Activated CD4-positive, alpha-beta T cell treated with anti-CD3 and anti-CD28 coated beads, Interleukin-2, amount 10 ng/mL, durations not matched to agents 7 days and 5 days (primary cell): ENCODE measurements at regions not wholly inside any gene's neighbourhood (a gene's known extent, or its start where the extent isn't known, plus 50 kb on each side); places are given as distances from the start of the nearest gene placed in this dataset.
"Not testable (repeated sequence)": the region's sequence is repeated elsewhere in the genome, so short reads cannot be mapped to it uniquely, and the experiment has no call there.

Source experiments
- CTCF ChIA-PET: fragments of 350-600 bp; sonication (Branson Sonifier 250); formaldehyde crosslinking; loops from one replicate; lab custom pipeline; 2021; ENCODE audit warnings: antibody characterized with exemption; lab: Charles Lee
- POLR2A ChIA-PET: fragments of 350-600 bp; sonication (Branson Sonifier 250); formaldehyde crosslinking; loops from one replicate; lab custom pipeline; 2021; ENCODE audit warnings: antibody characterized with exemption; lab: Charles Lee
- DNase-seq: peaks from one replicate; pipeline ENCODE4 v3.0.0-alpha.2; 2020
- H3K27ac Mint-ChIP-seq: one replicate; pipeline ENCODE4 v1.8.0; 2021; ENCODE audit warnings: mild to moderate bottlenecking, moderate library complexity, mixed read lengths
- H3K27me3 Mint-ChIP-seq: one replicate; pipeline ENCODE4 v1.8.0; 2021; ENCODE audit warnings: mixed read lengths
- H3K36me3 Mint-ChIP-seq: one replicate; pipeline ENCODE4 v1.8.0; 2021; ENCODE audit warnings: low read depth, mixed read lengths
- H3K4me1 Mint-ChIP-seq: one replicate; pipeline ENCODE4 v1.8.0; 2021; ENCODE audit warnings: mixed read lengths
- H3K4me3 Mint-ChIP-seq: one replicate; pipeline ENCODE4 v1.8.0; 2021; ENCODE audit warnings: mild to moderate bottlenecking, moderate library complexity, mixed read lengths
- H3K9me3 Mint-ChIP-seq: one replicate; pipeline ENCODE4 v1.8.0; 2021; ENCODE audit warnings: mixed read lengths

DNA sequence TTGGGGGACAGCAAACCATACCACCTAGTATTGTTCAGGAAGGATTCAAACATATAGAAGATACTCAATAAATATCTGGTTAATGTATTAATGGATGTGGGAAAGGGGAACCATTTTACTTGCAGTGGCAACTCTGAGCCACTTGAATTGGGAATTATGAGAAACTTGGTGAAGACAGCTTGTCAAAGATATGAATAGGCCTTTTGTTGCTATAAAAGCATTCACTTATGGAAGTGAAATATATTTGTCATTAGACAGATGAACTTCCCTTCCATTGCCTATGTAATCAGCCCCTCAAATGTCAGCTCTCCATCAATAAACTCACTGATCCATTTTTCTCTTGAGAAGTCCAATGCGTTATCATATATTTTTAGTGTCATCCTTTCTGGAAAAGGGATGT is 56.1 kb downstream of the GPR85 start:
- no peaks in the 10 kb centered on the region for H3K4me1 Mint-ChIP-seq
- no peak overlapping the region for H3K4me3 Mint-ChIP-seq
- CTCF ChIA-PET: no interaction called here
- no peak for DNase-seq
- POLR2A ChIA-PET: no interaction called here
- no peaks in the 10 kb centered on the region for H3K36me3 Mint-ChIP-seq
- H3K27me3 Mint-ChIP-seq: no peaks in the 10 kb centered on the region
- no peaks in the 10 kb centered on the region for H3K9me3 Mint-ChIP-seq
- H3K27ac Mint-ChIP-seq: no peak overlapping the region

- no peak for DNase-seq
- ChIA-PET POLR2A (no interaction called here), CTCF (no interaction called here)
- Mint-ChIP-seq H3K4me3 (no peak overlapping the region), H3K27me3 (no peaks in the 10 kb centered on the region), H3K27ac (no peak overlapping the region), H3K36me3 (no peaks in the 10 kb centered on the region), H3K9me3 (no peaks in the 10 kb centered on the region), H3K4me1 (no peaks in the 10 kb centered on the region)
Observed at GRCh38 chr7:113026941-113027340, 59.7 kb downstream of the GPR85 start.

DNA sequence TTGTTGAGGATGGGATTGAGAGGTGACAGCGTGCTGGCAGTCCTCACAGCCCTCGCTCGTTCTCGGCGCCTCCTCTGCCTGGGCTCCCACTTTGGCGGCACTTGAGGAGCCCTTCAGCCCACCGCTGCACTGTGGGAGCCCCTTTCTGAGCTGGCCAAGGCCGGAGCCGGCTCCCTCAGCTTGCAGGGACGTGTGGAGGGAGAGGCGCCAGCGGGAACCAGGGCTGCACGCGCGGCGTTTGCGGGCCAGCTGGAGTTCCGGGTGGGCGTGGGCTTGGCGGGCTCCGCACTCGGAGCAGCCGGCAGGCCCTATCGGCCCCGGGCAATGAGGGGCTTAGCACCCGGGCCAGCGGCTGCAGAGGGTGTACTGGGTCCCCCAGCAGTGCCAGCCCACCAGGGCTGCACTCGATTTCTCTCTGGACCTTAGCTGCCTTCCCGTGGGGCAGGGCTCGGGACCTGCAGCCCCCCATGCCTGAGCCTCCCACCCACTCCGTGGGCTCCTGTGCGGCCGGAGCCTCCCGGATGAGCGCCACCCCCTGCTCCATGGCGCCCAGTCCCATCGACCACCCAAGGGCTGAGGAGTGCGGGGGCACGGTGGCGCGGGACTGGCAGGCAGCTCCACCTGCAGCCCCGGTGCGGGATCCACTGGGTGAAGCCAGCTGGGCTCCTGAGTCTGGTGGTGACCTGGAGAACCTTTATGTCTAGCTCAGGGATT is 69.3 kb downstream of the GPR85 start:
- DNase-seq, H3K27ac Mint-ChIP-seq, POLR2A ChIA-PET, H3K27me3 Mint-ChIP-seq, H3K9me3 Mint-ChIP-seq, H3K4me1 Mint-ChIP-seq, CTCF ChIA-PET, H3K36me3 Mint-ChIP-seq, H3K4me3 Mint-ChIP-seq: not testable (repeated sequence)

- CTCF ChIA-PET: no interaction called here
- no peaks in the 10 kb centered on the region for H3K27me3 Mint-ChIP-seq
- no peak for DNase-seq
- H3K27ac Mint-ChIP-seq: no peak overlapping the region
- H3K4me3 Mint-ChIP-seq: no peak overlapping the region
- no peaks in the 10 kb centered on the region for H3K36me3 Mint-ChIP-seq
- H3K4me1 Mint-ChIP-seq: no peaks in the 10 kb centered on the region
- POLR2A ChIA-PET: no interaction called here
- no peaks in the 10 kb centered on the region for H3K9me3 Mint-ChIP-seq
Observed at GRCh38 chr7:113015034-113015645, 71.5 kb downstream of the GPR85 start.

GRCh38 chr7:113013761-113014449 is 72.7 kb downstream of the GPR85 start:
- POLR2A ChIA-PET: no interaction called here
- H3K36me3 Mint-ChIP-seq: no peaks in the 10 kb centered on the region

DNA sequence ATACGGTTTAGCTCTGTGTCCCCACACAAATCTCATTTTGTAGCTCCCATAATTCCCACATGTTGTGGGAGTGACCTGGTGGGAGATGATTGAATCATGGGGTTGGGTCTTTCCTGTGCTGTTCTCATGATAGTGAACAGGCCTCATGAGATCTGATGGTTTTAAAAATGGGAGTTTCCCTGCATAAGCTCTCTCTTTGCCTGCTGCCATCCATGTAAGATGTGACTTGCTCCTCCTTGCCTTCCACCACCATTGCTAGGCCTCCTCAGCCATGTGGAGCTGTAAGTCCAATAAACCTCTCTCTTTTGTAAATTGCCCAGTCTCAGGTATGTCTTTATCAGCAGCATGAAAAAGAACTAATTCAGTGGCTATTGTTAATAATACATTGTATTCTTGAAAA is 73.8 kb downstream of the GPR85 start:
- DNase-seq, H3K27me3 Mint-ChIP-seq, H3K4me3 Mint-ChIP-seq, H3K9me3 Mint-ChIP-seq, H3K27ac Mint-ChIP-seq, H3K36me3 Mint-ChIP-seq, H3K4me1 Mint-ChIP-seq, POLR2A ChIA-PET: not testable (repeated sequence)
- CTCF ChIA-PET: interaction anchor here (0.6 kb wide), 1 partner anchor 25 kb away, joined by 3 read pairs; no protein-coding TSS in a partner anchor

More at GRCh38 chr7:113013761-113014449, 72.7 kb downstream of the GPR85 start:
- DNase-seq: no peak
- no peaks in the 10 kb centered on the region for H3K4me1 Mint-ChIP-seq
- no peak overlapping the region for H3K27ac Mint-ChIP-seq
- H3K9me3 Mint-ChIP-seq: no peaks in the 10 kb centered on the region
- no peaks in the 10 kb centered on the region for H3K27me3 Mint-ChIP-seq
- no peak overlapping the region for H3K4me3 Mint-ChIP-seq
- CTCF ChIA-PET: interaction anchor here (0.5 to 0.6 kb wide), 2 partner anchors 26 to 124 kb away, joined by 3 read pairs; no protein-coding TSS in a partner anchor

- peaks cover 4% of the 10 kb centered on the region for H3K9me3 Mint-ChIP-seq
- no peaks in the 10 kb centered on the region for H3K27me3 Mint-ChIP-seq
- H3K36me3 Mint-ChIP-seq: no peaks in the 10 kb centered on the region
- CTCF ChIA-PET: no interaction called here
- no peak overlapping the region for H3K27ac Mint-ChIP-seq
- H3K4me3 Mint-ChIP-seq: no peak overlapping the region
- POLR2A ChIA-PET: no interaction called here
- DNase-seq: no peak
- no peaks in the 10 kb centered on the region for H3K4me1 Mint-ChIP-seq
Observed at GRCh38 chr7:113010377-113010776, 76.2 kb downstream of the GPR85 start.

DNA sequence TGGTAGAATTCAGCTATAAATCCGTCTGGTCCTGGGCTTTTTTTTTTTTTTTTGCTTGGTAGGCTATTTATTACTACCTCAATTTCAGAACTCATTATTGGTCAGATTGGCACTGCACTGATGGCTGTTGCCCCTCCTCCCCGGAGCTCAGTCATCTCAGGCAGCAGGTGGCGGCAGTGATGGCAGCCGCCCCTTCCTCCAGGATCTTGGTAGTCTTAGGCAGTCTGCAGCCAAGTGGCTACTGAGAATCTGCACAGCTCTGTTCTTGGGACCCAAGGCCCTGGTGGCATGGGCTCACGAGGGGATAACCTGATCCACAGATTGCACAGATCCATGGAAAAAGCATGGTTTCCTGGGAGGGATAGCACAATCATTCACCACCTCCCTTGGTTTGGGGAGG is 77.9 kb downstream of the GPR85 start:
- no peaks in the 10 kb centered on the region for H3K36me3 Mint-ChIP-seq
- no peak overlapping the region for H3K4me3 Mint-ChIP-seq
- H3K27ac Mint-ChIP-seq: no peak overlapping the region
- H3K4me1 Mint-ChIP-seq: no peaks in the 10 kb centered on the region
- ChIA-PET POLR2A (no interaction called here), CTCF (interaction anchor here (0.6 kb wide), 1 partner anchor 689 kb away, joined by 3 read pairs; no protein-coding TSS in a partner anchor)
- no peak for DNase-seq
- no peaks in the 10 kb centered on the region for H3K27me3 Mint-ChIP-seq
- peaks cover 4% of the 10 kb centered on the region for H3K9me3 Mint-ChIP-seq

DNA sequence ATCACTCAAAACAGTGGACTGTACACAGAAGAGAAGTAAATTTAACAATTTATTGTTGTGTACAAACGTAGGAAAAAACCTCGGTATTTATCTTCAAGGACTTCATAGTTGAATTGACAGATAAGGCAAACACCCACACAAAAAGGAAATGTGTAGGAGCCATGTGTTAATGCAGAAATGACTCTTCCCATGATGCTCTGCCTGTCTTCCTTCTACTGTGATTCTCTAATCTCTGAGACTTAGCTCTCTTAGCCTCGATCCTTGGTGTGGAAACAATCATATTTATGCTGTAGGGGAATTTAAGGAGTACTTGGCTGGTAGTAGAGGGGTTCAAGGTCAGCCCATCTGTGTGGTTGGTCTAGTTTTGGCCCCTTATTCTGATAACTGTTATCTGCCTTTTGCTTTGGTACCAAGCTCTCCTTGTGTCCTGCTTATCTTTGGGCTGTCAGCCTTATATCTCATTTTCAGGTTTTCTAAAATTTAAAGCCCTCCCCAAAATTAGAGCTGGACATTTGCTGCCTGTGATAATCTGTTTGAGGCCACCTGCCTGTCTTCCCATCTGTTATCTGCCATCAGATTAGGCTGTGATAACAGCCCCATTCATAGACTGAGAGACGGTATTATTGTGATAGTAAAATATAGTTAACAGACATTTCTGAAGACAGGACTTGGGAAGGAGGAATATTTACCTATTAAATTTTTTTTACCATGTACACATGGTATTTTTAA is 81.7 kb downstream of the GPR85 start:
- CTCF ChIA-PET: no interaction called here
- POLR2A ChIA-PET: no interaction called here
- no peak overlapping the region for H3K4me3 Mint-ChIP-seq
- H3K27me3 Mint-ChIP-seq: no peaks in the 10 kb centered on the region
- no peaks in the 10 kb centered on the region for H3K36me3 Mint-ChIP-seq
- no peak for DNase-seq
- no peak overlapping the region for H3K27ac Mint-ChIP-seq
- H3K4me1 Mint-ChIP-seq: no peaks in the 10 kb centered on the region
- H3K9me3 Mint-ChIP-seq: peaks cover 4% of the 10 kb centered on the region

DNA sequence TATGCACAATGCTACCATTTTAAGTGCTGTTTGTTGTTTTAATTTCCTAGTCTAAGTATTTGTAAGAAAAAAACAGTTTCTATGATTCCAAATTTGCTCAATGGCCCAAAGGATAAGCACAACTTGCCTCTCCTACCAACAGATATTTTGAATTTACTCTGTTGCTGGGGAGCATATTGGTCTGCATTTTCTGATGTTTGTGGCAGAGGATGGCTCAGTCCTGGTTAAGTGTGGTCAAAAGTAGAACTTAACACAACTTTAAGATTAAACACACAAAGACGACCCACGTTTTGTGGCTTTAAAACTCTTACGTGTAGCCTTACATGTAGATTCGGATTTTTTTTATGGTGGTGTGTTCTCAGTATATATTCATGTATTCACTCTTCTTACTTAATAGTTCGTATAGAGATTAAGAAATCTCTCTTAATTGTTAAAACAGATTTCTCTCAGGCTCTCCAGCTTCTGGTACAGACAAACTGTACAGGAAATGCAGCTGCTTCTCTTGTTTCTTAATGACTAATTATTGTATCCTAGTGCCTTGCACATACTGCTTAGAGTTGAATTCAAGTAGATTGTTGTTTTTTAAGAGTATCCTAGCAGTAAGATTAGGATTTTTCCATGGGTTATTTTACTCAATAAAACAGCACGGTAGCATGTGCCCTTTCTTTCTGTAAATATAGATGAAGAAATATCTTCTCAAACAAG is 86.2 kb downstream of the GPR85 start:
- ChIA-PET POLR2A (no interaction called here), CTCF (interaction anchor here (0.6 kb wide), 1 partner anchor 113 kb away, joined by 7 read pairs; no protein-coding TSS in a partner anchor)
- Mint-ChIP-seq H3K36me3 (no peaks in the 10 kb centered on the region), H3K4me3 (no peak overlapping the region), H3K27ac (no peak overlapping the region), H3K9me3 (peaks cover under 1% of the 10 kb centered on the region), H3K4me1 (no peaks in the 10 kb centered on the region), H3K27me3 (no peaks in the 10 kb centered on the region)
- DNase-seq: no peak

DNA sequence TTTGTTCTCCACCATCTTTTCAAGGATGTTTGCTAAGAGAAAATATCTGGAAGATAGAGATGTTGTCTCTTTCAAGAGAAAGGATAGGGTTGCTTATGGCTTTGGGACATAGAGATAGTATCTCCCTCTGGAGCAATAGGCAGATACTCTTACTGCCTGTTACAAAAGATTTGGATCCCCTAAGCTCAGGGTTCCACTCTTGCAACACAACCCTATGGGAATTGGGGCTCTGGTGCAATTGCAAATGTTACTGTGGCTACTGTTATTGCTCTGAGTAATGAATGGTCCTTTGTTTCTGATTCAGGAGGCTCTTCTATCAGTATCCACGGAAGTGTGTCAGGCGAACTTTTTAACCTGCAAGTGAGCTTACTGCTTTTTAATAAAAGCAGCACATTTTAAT is 88.8 kb downstream of the GPR85 start:
- CTCF ChIA-PET: no interaction called here
- H3K27ac Mint-ChIP-seq: no peak overlapping the region
- DNase-seq: no peak

DNA sequence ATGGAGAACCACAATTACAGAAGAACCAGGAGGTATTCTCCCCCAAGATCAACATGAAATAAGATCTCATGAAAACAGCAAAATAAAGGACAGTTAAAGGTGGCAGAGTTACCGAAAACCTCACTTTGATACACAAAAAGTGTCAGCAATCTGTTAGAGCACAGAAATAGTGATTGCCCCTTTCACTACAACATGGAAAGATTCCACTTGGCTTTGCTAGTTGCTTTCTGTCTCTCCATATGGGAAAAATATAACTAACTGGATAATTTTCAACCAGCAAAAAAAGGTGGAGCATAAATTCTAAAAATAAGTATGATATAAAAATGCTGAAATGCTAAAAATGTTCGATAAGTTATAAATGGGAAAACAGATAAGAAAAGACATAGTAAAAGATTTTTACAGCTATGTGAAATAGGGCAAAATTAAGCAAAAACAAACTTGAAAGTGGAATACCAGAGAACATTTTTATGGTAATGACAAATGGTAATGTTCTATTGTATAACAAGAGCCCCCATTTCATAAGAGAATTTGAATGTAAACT is 90.2 kb downstream of the GPR85 start:
- CTCF ChIA-PET: no interaction called here

More for the DNA sequence above, 88.8 kb downstream of the GPR85 start:
- Mint-ChIP-seq H3K36me3 (no peaks in the 10 kb centered on the region), H3K27me3 (no peaks in the 10 kb centered on the region), H3K4me3 (no peak overlapping the region), H3K4me1 (no peaks in the 10 kb centered on the region), H3K9me3 (no peaks in the 10 kb centered on the region)
- POLR2A ChIA-PET: no interaction called here

More for the DNA sequence above, 90.2 kb downstream of the GPR85 start:
- DNase-seq: no peak
- Mint-ChIP-seq H3K4me1 (no peaks in the 10 kb centered on the region), H3K27ac (no peak overlapping the region), H3K36me3 (no peaks in the 10 kb centered on the region), H3K9me3 (no peaks in the 10 kb centered on the region), H3K27me3 (no peaks in the 10 kb centered on the region), H3K4me3 (no peak overlapping the region)
- POLR2A ChIA-PET: no interaction called here
